HepG2 (cell line): ENCODE measurements at regions not wholly inside any gene's neighbourhood (a gene's known extent, or its start where the extent isn't known, plus 50 kb on each side); places are given as distances from the start of the nearest gene placed in this dataset.

Source experiments
- ATAC-seq: fragments of 200-7000 bp; cut with Tn5 transposase; 3 replicates; pipeline ENCODE4 v1.9.1; 2020; ENCODE audit warnings: mild to moderate bottlenecking, moderate library complexity
- BruUV-seq: library from RNA; stranded (reverse); fragments of 400-500 nt; replicated peaks from 2 replicates; lab custom pipeline; 2021; lab: Mats Ljungman, UMichigan
- CTCF ChIA-PET: fragments of 300-600 bp; formaldehyde crosslinking; extraction: SDS; loops from one replicate; lab custom pipeline; 2021; ENCODE audit warnings: low total read pairs, inconsistent platforms, low intra/inter-chr PET ratio; lab: Yijun Ruan, JAX
- POLR2A ChIA-PET: fragments of 350-600 bp; sonication (Branson Sonifier 250); formaldehyde crosslinking; loops from one replicate; lab custom pipeline; 2020; ENCODE audit warnings: antibody characterized with exemption, inconsistent platforms; lab: Yijun Ruan, JAX
- DNase-seq: peaks from one replicate; pipeline ENCODE4 v3.0.0-alpha.2; 2015; ENCODE audit warnings: low spot score
- FAIRE-seq: peaks from 3 replicates; lab custom pipeline; 2011; peaks lifted over from hg19 to GRCh38; lab: Jason Lieb, UNC
- H2AFZ ChIP-seq: one replicate; pipeline ENCODE4 v1.6.1; 2011; ENCODE audit warnings: low read length, inconsistent platforms
- H3K27ac ChIP-seq: fragments of 300-600 bp; 3 replicates; pipeline ENCODE4 v1.8.0; 2011; ENCODE audit warnings: mixed run types, mild to moderate bottlenecking, mixed read lengths, low read length, inconsistent platforms; ENCODE audit not compliant: insufficient read depth; ENCODE audit errors: extremely low read length
- H3K27me3 ChIP-seq, 2 experiments: fragments of 200-600 bp in 1 of 2; 2 replicates in 1 of 2; 3 replicates in 1 of 2; pipeline versions ENCODE4 v1.6.0 to v1.8.0; 2011; ENCODE audit warnings: low read length in 2 of 2, mild to moderate bottlenecking in 2 of 2, moderate library complexity in 2 of 2, inconsistent platforms in 1 of 2; ENCODE audit not compliant: insufficient read depth in 2 of 2, control insufficient read depth in 1 of 2
- H3K36me3 ChIP-seq, 2 experiments: fragments of 200-600 bp in 1 of 2; replicated peaks in 1 of 2; 2 replicates in 1 of 2; 3 replicates in 1 of 2; pipeline versions ENCODE4 v1.5.1 to v1.8.0; 2011; ENCODE audit warnings: low read length in 2 of 2, inconsistent platforms in 1 of 2; ENCODE audit not compliant: insufficient read depth in 2 of 2, control insufficient read depth in 1 of 2
- H3K4me1 ChIP-seq: 2 replicates; pipeline ENCODE4 v1.5.1; 2012; ENCODE audit warnings: low read length, inconsistent platforms; ENCODE audit not compliant: insufficient read depth
- H3K4me2 ChIP-seq: 2 replicates; pipeline ENCODE4 v1.6.0; 2011; ENCODE audit warnings: low read depth, low read length, inconsistent platforms
- H3K4me3 ChIP-seq, 3 experiments: fragments of 200-600 bp in 1 of 3; sonication (generic), shearing (Covaris generic) in 1 of 3; replicated peaks in 1 of 3; 2 replicates each; pipeline ENCODE4 v1.5.1; 2011 to 2016; ENCODE audit warnings: low read length in 3 of 3, inconsistent platforms in 2 of 3, low read depth in 2 of 3, mild to moderate bottlenecking in 2 of 3, control low read depth in 1 of 3, mixed read lengths in 1 of 3; ENCODE audit not compliant: insufficient read depth in 1 of 3
- H3K79me2 ChIP-seq: one replicate; pipeline ENCODE4 v1.6.1; 2011; ENCODE audit warnings: low read length, inconsistent platforms; ENCODE audit not compliant: insufficient read depth
- H3K9ac ChIP-seq: 2 replicates; pipeline ENCODE4 v1.6.0; 2011; ENCODE audit warnings: mild to moderate bottlenecking, low read depth, low read length, inconsistent platforms; ENCODE audit not compliant: insufficient read depth
- H3K9me3 ChIP-seq: 2 replicates; pipeline ENCODE4 v1.5.1; 2012; ENCODE audit warnings: mild to moderate bottlenecking, low read length
- H4K20me1 ChIP-seq: 2 replicates; pipeline ENCODE4 v1.6.0; 2011; ENCODE audit warnings: inconsistent platforms, mild to moderate bottlenecking, low read length, moderate library complexity; ENCODE audit not compliant: insufficient read depth
- ARNT ChIP-seq: fragments of 450-650 bp; IDR thresholded peaks from 2 replicates; pipeline ENCODE4 v1.6.1; 2017
- CREB1 ChIP-seq, 2 experiments: fragments of 450-650 bp in 1 of 2; IDR thresholded peaks; 2 replicates each; pipeline ENCODE4 v1.6.1; 2016 to 2017; ENCODE audit warnings: control low read depth in 1 of 2, mild to moderate bottlenecking in 1 of 2, missing compliant biosample characterization in 1 of 2, missing genetic modification characterization in 1 of 2
- HOXD1 ChIP-seq: sonication (generic); formaldehyde crosslinking; IDR thresholded peaks from 2 replicates; pipeline ENCODE4 v1.5.0; 2020; ENCODE audit warnings: missing genetic modification reagents
- LBX2 ChIP-seq: sonication (generic); formaldehyde crosslinking; IDR thresholded peaks from 2 replicates; pipeline ENCODE4 v1.5.0; 2020; ENCODE audit warnings: missing genetic modification reagents, mild to moderate bottlenecking, borderline replicate concordance
- NFKB2 ChIP-seq: sonication (generic); formaldehyde crosslinking; IDR thresholded peaks from 2 replicates; pipeline ENCODE4 v1.4.0; 2020; ENCODE audit warnings: missing genetic modification reagents, borderline replicate concordance
- PREB ChIP-seq: sonication (generic); formaldehyde crosslinking; IDR thresholded peaks from 2 replicates; pipeline ENCODE4 v1.4.0; 2020; ENCODE audit warnings: missing genetic modification reagents
- TCF12 ChIP-seq, 2 experiments: fragments of 450-650 bp in 1 of 2; sonication (generic) in 1 of 2; formaldehyde crosslinking in 1 of 2; IDR thresholded peaks; 2 replicates each; pipeline versions ENCODE4 v1.6.1 to v1.8.0; 2017 to 2022; ENCODE audit warnings: antibody characterized with exemption in 1 of 2, mild to moderate bottlenecking in 1 of 2, missing genetic modification reagents in 1 of 2, moderate library complexity in 1 of 2
- TFE3 ChIP-seq: IDR thresholded peaks from 2 replicates; pipeline ENCODE4 v1.6.1; 2016
- WGBS: methylation state at CpG from one replicate; pipeline ENCODE4 v1.1.6; 2017; ENCODE audit warnings: low lambda C conversion rate; 5-methylcytosine and 5-hydroxymethylcytosine counted together
- in situ Hi-C: cut with HindIII; loops from 2 replicates; pipeline ENCODE4 v1.10.0; 2017; ENCODE audit warnings: low pct_unique_long_range_greater_than_20kb; ENCODE audit not compliant: extremely low pct_ligation_motif_present
- intact Hi-C: fragments of 100-400 bp; cut with micrococcal nuclease; formaldehyde crosslinking; loops from one replicate; pipeline ENCODE4 v1.10.0; 2022; ENCODE audit not compliant: unreplicated experiment
- TF ChIP-seq, protein P1 (sequence below): sonication (generic); formaldehyde crosslinking; IDR thresholded peaks from 2 replicates; pipeline ENCODE4 v1.4.0; 2020; ENCODE audit warnings: mild to moderate bottlenecking, missing genetic modification reagents

DNA sequence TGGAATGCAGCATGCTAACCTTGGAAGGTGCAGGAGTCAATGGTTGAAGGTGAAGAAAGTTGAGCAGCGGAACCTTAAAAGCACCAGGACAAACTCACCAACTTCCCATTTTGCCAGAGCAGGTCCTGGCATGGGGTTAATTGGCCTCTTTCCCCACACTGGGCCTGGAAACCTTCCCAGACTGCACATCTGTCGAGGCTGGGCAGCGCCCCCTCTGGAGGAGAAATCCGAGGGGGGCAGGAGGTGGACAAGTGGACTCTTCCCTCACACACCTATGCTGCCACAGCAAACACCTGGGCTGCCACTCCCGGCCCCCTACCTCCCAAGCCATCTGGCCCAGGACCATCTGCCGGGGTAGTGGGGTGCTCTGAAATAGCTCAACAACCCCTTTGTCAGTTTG is 232.4 kb downstream of the CBLN1 start (continued):
- TF ChIP-seq, protein P1, sequence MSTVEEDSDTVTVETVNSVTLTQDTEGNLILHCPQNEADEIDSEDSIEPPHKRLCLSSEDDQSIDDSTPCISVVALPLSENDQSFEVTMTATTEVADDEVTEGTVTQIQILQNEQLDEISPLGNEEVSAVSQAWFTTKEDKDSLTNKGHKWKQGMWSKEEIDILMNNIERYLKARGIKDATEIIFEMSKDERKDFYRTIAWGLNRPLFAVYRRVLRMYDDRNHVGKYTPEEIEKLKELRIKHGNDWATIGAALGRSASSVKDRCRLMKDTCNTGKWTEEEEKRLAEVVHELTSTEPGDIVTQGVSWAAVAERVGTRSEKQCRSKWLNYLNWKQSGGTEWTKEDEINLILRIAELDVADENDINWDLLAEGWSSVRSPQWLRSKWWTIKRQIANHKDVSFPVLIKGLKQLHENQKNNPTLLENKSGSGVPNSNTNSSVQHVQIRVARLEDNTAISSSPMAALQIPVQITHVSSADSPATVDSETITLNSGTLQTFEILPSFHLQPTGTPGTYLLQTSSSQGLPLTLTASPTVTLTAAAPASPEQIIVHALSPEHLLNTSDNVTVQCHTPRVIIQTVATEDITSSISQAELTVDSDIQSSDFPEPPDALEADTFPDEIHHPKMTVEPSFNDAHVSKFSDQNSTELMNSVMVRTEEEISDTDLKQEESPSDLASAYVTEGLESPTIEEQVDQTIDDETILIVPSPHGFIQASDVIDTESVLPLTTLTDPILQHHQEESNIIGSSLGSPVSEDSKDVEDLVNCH (CRISPR knock-in tag): no peak
- no peak for TF ChIP-seq TCF12 (IDR thresholded peaks at IDR 0.05)
- TF ChIP-seq TCF12 (CRISPR knock-in tag; IDR thresholded peaks at IDR 0.05): no peak
- TF ChIP-seq LBX2 (CRISPR knock-in tag): no peak
- TF ChIP-seq PREB (CRISPR knock-in tag): no peak
- TF ChIP-seq TFE3 (CRISPR knock-in tag): no peak
- no peak for TF ChIP-seq HOXD1
- no peak for TF ChIP-seq ARNT

DNA sequence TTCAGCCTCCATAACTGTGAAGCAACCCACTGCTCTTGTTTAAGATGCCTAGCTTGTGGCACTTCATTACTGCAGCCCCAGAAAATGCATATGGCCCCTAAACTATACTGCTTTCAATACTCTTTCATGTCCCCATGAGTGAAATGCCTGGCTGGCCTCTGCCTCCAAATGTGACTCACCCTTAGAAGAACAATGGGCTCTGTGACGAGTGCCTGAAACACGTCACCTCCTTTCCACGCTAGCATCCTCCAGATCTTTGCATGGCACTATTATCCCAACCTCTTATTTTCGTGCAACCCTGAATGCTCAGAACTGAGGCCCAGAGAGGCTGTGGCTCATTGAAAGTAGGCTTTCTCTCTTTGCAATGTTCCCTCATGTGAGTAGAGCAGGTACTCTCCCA is 233.1 kb downstream of the CBLN1 start:
- Histone ChIP-seq H3K27ac (no peak overlapping the region), H3K36me3 (no peaks in the 10 kb centered on the region), H3K27me3 (no peaks in the 10 kb centered on the region), H3K79me2 (no peaks in the 10 kb centered on the region), H4K20me1 (no peaks in the 10 kb centered on the region), H3K4me1 (no peaks in the 10 kb centered on the region), H3K9me3 (no peaks in the 10 kb centered on the region), H3K9ac (no peak overlapping the region), H2AFZ (no peak overlapping the region), H3K4me2 (no peak overlapping the region), H3K4me3 (no peak overlapping the region)
- DNase-seq (peak; percentile 13), ATAC-seq (no peak), FAIRE-seq (no peak)
- no peak for TF ChIP-seq NFKB2
- TF ChIP-seq CREB1 (IDR thresholded peaks at IDR 0.05): peak; percentile 68
- no peak for TF ChIP-seq CREB1 (CRISPR knock-in tag; IDR thresholded peaks at IDR 0.05)
- in situ Hi-C loops: no loop called here
- no TSS peak for BruUV-seq
- WGBS: 2% methylated on average over 4 of the region's 4 CpGs
- ChIA-PET POLR2A (no interaction called here), CTCF (no interaction called here)
- intact Hi-C loops: no loop called here
